ENCODE measurements at regions not wholly inside any gene's neighbourhood (a gene's known extent, or its start where the extent isn't known, plus 50 kb on each side); places are given as distances from the start of the nearest gene placed in this dataset.

- TF ChIP-seq ZNF8 (CRISPR knock-in tag; IDR thresholded peaks at IDR 0.05) (no peak), SNAI2 (CRISPR knock-in tag; IDR thresholded peaks at IDR 0.05) (no peak), TOX (CRISPR knock-in tag; IDR thresholded peaks at IDR 0.05; ENCODE audit: borderline replicate concordance) (no peak), ZFP3 (CRISPR knock-in tag; IDR thresholded peaks at IDR 0.05) (no peak), BACH2 (CRISPR knock-in tag; IDR thresholded peaks at IDR 0.05; ENCODE audit: borderline replicate concordance) (no peak), OSR1 (CRISPR knock-in tag; IDR thresholded peaks at IDR 0.05) (no peak), ISL1 (CRISPR knock-in tag; IDR thresholded peaks at IDR 0.05) (no peak), PATZ1 (CRISPR knock-in tag; IDR thresholded peaks at IDR 0.05; ENCODE audit: borderline replicate concordance) (no peak), ESRRG (CRISPR knock-in tag; IDR thresholded peaks at IDR 0.05) (no peak), PPARA (CRISPR knock-in tag; IDR thresholded peaks at IDR 0.05; ENCODE audit: borderline replicate concordance) (no peak), ARNTL (CRISPR knock-in tag; IDR thresholded peaks at IDR 0.05; ENCODE audit: borderline replicate concordance, low read depth) (no peak), ZC3H10 (CRISPR knock-in tag; IDR thresholded peaks at IDR 0.05) (no peak)
These were observed 192.0 kb upstream of the HNRNPA3 start for GRCh38 chr2:177020524-177021119.
